LNCaP clone FGC (cell line): ENCODE measurements at regions not wholly inside any gene's neighbourhood (a gene's known extent, or its start where the extent isn't known, plus 50 kb on each side); places are given as distances from the start of the nearest gene placed in this dataset.
A peak's percentile ranks its signal among the peaks of the same experiment; 100 is the strongest.
"Not testable (repeated sequence)": the region's sequence is repeated elsewhere in the genome, so short reads cannot be mapped to it uniquely, and the experiment has no call there.

Experiments
- DNase-seq: peaks from one replicate; pipeline ENCODE4 v3.0.0-alpha.2; 2011; ENCODE audit warnings: low read depth
- H3K4me3 ChIP-seq: 2 replicates; pipeline ENCODE4 v1.5.1; 2011; ENCODE audit warnings: mild to moderate bottlenecking, low read depth, low read length, control low read depth
- TF ChIP-seq, protein P1 (sequence below): IDR thresholded peaks from 2 replicates; pipeline ENCODE4 v1.5.1; 2012; ENCODE audit warnings: mild to moderate bottlenecking; ENCODE audit not compliant: control insufficient read depth, insufficient read depth; ENCODE audit errors: extremely low read depth

GRCh38 chr10:47647523-47648101, 115.8 kb downstream of the SYT15B start:
- H3K4me3 ChIP-seq, DNase-seq: not testable (repeated sequence)

DNA sequence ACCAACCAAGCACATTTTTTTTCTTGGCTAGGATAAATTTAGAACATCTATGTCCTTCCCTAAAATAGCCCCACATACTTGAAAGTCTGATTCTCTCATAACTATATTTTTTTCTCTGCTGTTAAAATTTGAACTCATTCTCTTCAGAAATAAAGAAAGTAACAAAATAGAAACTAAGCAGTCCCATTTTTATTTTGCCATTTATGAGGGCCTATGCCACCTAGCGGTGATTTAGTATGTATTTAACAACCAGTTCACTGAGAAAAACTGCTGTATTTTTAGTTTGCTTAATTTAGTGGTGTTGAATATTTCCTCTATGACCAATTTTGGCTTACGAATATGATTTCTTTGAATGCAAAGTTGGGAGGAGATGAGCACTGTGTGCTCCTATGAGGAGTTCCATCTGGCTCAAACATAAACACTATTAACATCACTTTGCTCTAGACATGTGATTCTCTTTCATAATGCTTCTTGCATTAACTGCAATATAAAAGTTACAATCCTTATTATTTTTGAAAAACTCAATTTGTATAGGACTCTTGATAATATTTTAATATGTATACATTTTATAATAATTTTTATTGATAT, 116.6 kb downstream of the SYT15B start:
- TF ChIP-seq, protein P1, sequence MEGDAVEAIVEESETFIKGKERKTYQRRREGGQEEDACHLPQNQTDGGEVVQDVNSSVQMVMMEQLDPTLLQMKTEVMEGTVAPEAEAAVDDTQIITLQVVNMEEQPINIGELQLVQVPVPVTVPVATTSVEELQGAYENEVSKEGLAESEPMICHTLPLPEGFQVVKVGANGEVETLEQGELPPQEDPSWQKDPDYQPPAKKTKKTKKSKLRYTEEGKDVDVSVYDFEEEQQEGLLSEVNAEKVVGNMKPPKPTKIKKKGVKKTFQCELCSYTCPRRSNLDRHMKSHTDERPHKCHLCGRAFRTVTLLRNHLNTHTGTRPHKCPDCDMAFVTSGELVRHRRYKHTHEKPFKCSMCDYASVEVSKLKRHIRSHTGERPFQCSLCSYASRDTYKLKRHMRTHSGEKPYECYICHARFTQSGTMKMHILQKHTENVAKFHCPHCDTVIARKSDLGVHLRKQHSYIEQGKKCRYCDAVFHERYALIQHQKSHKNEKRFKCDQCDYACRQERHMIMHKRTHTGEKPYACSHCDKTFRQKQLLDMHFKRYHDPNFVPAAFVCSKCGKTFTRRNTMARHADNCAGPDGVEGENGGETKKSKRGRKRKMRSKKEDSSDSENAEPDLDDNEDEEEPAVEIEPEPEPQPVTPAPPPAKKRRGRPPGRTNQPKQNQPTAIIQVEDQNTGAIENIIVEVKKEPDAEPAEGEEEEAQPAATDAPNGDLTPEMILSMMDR: peak; percentile 37
- not testable (repeated sequence) for H3K4me3 ChIP-seq, DNase-seq

GRCh38 chr10:47626975-47627374, 103.5 kb upstream of the AGAP9 start:
- DNase-seq: not testable (repeated sequence)

GRCh38 chr10:47622719-47623118, 99.3 kb upstream of the AGAP9 start:
- not testable (repeated sequence) for H3K4me3 ChIP-seq, DNase-seq

More at GRCh38 chr10:47626975-47627374, 103.5 kb upstream of the AGAP9 start:
- H3K4me3 ChIP-seq: not testable (repeated sequence)

DNA sequence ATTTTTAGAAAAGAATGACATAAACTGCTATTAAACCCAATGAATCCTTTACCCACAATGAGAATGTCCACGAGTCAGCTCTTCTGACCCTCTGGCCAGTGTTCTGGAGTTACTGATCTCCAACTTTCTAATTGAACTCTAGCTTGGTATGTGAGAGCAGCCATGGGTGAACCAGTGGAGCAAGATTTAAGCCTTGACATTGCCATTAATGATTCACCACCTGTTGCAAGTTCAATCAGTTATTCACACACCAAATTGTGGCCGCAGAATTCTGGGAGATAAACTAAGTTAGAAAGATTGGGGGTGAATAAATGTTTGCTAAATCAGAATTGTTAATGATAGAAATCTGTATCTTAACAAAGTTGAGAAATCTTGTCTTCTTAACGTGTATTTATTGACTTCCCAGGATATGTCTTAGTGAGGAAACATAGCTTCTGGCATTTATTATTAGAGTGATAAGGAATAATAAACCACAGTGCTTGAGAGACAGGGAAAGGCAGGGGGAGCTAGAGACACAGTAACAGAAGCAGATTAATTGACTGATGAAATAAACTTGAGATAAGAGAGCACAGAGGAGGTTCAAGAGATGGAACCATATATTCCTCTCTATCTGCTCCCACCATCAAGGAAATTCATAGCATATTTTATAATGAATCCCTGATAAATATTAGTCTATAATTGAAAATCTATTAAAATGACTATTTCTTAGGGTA, 96.0 kb upstream of the AGAP9 start:
- not testable (repeated sequence) for H3K4me3 ChIP-seq
- TF ChIP-seq, protein P1: peak; percentile 39
- peak; percentile 7 for DNase-seq

DNA sequence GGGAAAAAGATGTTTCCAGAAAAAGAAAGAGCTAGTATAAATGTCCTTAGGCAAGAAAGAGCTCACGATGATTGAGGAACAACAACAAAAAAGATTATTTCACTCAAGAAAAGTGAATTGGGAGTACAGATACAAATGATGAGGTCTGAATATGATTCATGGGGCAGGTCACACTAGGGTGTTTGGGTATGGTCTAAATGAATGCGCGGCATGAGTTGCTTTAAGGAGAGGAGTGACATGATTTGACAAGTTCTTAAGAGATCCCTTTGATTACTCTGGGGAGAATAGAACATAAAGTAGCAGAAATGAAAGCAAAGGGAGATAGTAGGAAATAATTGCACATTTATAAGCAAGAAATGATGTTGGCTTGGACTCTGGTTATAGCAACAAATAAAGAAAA, 85.9 kb upstream of the AGAP9 start:
- DNase-seq, H3K4me3 ChIP-seq: not testable (repeated sequence)

DNA sequence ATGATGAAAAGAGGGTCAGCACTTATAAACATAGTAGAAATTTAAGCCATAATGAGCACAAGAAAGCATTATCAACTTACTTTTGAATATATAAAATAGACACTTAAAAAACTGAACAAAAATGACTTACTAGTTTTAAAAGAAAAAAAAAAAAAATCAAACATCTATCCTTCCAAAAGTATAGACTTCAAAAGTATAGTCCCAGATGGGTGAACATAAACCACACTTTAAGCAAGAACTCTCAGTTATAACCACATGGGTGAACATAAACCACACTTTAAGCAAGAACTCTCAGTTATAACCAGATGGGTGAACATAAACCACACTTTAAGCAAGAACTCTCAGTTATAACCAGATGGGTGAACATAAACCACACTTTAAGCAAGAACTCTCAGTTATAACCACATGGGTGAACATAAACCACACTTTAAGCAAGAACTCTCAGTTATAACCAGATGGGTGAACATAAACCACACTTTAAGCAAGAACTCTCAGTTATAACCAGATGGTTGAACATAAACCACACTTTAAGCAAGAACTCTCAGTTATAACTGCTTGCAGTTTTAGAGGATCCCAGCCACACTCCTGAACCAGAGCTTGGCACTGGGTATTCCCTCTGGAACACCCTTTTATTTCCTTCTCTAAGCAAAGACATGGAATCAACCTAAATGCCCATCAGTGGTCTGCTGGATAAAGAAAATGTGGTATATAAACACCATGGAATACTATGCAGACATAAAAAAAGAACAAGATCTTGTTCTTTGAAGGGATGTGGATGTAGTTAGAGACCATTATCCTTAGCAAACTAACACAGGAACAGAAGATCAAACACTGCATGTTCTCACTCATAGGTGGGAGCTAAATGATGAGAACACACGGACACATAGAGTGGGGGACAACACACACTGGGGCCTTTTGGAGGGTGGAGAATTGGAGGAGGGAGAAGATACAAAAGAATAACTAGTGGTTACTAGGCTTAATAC, 82.6 kb upstream of the AGAP9 start:
- not testable (repeated sequence) for DNase-seq, H3K4me3 ChIP-seq

DNA sequence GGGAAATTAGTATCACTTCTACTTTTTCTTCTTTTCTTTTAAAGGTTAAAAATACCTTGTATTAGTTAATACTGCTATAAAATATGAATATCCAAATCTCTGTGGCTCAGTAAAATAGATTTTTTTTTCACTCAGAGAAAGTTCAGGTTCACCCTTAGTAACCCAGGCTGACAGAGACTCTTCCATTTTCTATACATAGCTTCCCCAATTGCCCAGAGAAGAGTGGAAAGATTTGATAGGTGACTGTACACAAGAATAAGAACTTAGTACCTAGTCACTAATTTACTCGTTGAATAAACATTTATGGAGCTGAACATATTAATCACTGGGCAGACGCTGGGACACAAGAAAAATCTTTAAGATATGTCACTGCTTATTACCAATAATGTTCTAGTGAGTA, 77.2 kb upstream of the AGAP9 start:
- not testable (repeated sequence) for DNase-seq, H3K4me3 ChIP-seq

DNA sequence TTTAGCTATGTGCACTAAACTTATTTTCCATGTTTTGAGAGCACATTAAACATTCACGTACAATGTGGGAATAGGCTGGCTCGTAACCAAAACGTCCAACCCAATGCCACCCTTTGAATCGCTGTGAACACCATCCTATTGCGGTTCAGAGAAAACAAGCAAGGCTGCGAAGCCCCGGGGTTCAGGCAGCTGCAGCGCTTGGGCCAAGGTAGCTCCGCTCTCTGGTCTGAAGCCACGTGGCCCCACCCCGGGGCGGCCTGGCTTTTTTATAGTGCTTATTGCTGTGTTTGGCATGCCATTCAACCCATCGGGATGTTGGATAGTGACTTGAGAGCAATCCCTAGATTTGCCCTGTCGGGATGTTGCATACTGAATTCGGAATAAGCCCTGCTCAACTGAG, 76.7 kb upstream of the AGAP9 start:
- H3K4me3 ChIP-seq, DNase-seq: not testable (repeated sequence)

- not testable (repeated sequence) for DNase-seq, H3K4me3 ChIP-seq
Observed at GRCh38 chr10:47599657-47600056, 76.2 kb upstream of the AGAP9 start.

DNA sequence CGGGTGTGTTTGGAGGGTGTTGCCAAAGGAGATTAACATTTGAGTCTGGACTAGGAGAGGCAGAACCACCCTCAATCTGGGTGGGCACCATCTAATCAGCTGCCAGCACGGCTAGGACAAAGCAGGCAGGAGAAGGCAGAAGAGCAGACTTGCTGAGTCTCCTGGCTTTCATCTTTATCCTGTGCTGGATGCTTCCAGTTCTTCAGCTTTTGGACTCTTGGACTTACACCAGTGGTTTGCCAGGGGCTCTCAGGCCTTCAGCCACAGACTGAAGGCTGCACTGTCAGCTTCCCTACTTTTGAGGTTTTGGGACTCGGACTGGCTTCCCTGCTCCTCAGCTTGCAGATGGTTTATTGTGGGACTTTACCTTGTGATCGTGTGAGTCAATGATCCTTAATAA, 70.4 kb upstream of the AGAP9 start:
- not testable (repeated sequence) for H3K4me3 ChIP-seq, DNase-seq

DNA sequence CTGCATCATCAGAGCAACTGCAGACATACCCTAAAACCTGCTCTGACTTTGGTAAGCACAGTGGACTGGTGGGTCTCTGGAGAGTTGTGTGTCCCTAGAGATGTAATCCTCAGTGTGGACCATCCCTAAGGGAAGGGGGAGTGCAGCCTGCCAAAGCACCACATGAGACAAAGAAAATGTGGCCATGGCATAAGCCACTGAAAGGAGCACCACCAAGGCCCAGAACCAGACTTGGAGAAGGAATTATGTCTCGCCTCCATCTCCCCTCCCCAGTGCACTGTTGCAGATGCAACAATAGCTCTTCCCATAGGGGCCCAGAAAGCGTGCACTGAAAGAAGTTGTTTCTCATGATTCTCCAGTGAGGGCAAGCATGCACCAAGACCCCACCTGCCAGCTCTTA, 69.7 kb upstream of the AGAP9 start:
- H3K4me3 ChIP-seq, DNase-seq: not testable (repeated sequence)

- DNase-seq, H3K4me3 ChIP-seq: not testable (repeated sequence)
Observed at GRCh38 chr10:47590956-47591355, 67.5 kb upstream of the AGAP9 start.

DNA sequence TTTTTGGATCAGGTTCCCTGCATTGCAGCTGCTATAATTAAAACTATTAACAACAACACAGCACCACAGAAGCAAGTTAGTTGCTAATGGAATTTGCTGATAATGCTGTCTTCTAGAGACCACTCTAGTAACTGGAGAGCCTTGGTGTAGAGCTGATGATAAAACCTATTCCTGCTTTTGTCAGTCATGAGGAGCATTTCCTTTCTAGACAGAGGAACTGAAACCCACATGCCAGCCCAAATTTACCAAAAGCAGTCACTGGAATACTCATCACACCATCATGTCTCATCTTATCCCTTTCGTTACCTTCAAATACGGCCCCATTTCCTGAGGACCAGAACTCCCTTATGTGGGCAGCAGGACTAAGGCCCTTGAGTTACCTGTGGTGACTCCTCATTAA, 67.1 kb upstream of the AGAP9 start:
- H3K4me3 ChIP-seq, DNase-seq: not testable (repeated sequence)

- DNase-seq, H3K4me3 ChIP-seq: not testable (repeated sequence)
Observed at GRCh38 chr10:47582051-47582450, 58.6 kb upstream of the AGAP9 start.

- not testable (repeated sequence) for H3K4me3 ChIP-seq, DNase-seq
Observed at GRCh38 chr10:47580063-47580462, 56.6 kb upstream of the AGAP9 start.
